K562 (cell line): ENCODE measurements at regions not wholly inside any gene's neighbourhood (a gene's known extent, or its start where the extent isn't known, plus 50 kb on each side); places are given as distances from the start of the nearest gene placed in this dataset.

Source experiments
- ARID1B ChIP-seq: fragments of 450-650 bp; IDR thresholded peaks from 2 replicates; pipeline ENCODE4 v1.6.1; 2016; ENCODE audit warnings: antibody characterized with exemption, mild to moderate bottlenecking, inconsistent platforms
- BRD4 ChIP-seq: fragments of 200-600 bp; sonication (generic); IDR thresholded peaks from 2 replicates; pipeline ENCODE4 v1.6.1; 2017; ENCODE audit warnings: inconsistent platforms
- CCAR2 ChIP-seq: fragments of 200-400 bp; formaldehyde crosslinking; IDR thresholded peaks from 2 replicates; pipeline ENCODE4 v1.6.1; 2017; ENCODE audit warnings: mild to moderate bottlenecking, low read depth, low read length
- CCNT2 ChIP-seq: IDR thresholded peaks from 2 replicates; pipeline ENCODE4 v1.6.1; 2011; ENCODE audit warnings: borderline replicate concordance, low read depth, mild to moderate bottlenecking, moderate library complexity, mixed read lengths, low read length; ENCODE audit not compliant: insufficient read length; ENCODE audit errors: extremely low read depth
- EP300 ChIP-seq: IDR thresholded peaks from 2 replicates; pipeline ENCODE4 v1.6.1; 2012; ENCODE audit warnings: low read length, improper control_type of control experiment
- FOXA1 ChIP-seq: fragments of 450-650 bp; IDR thresholded peaks from 2 replicates; pipeline ENCODE4 v1.6.1; 2016; ENCODE audit warnings: mild to moderate bottlenecking, borderline replicate concordance
- HDAC6 ChIP-seq: IDR thresholded peaks from 2 replicates; pipeline ENCODE4 v1.6.1; 2012; ENCODE audit warnings: low read depth, mild to moderate bottlenecking, control low read depth, inconsistent platforms, low read length, moderate library complexity
- HMG20B ChIP-seq: fragments of 250-450 bp; sonication (Bioruptor Pico); IDR thresholded peaks from 2 replicates; pipeline ENCODE4 v1.5.0; 2021; ENCODE audit warnings: mild to moderate bottlenecking
- MAFF ChIP-seq: IDR thresholded peaks from 2 replicates; pipeline ENCODE4 v1.6.1; 2012; ENCODE audit warnings: low read length, improper control_type of control experiment
- MTA1 ChIP-seq: fragments of 450-650 bp; IDR thresholded peaks from 2 replicates; pipeline ENCODE4 v1.6.1; 2017; ENCODE audit warnings: borderline replicate concordance
- POLR2H ChIP-seq: IDR thresholded peaks from 2 replicates; pipeline ENCODE4 v1.6.1; 2016; ENCODE audit warnings: missing genetic modification characterization, low read depth, mild to moderate bottlenecking, control low read depth, missing compliant biosample characterization, moderate library complexity
- RB1 ChIP-seq: fragments of 450-650 bp; IDR thresholded peaks from 2 replicates; pipeline ENCODE4 v1.6.1; 2017; ENCODE audit warnings: low read depth, mild to moderate bottlenecking
- TBL1XR1 ChIP-seq, 2 experiments: IDR thresholded peaks; 2 replicates each; pipeline ENCODE4 v1.6.1; 2012; ENCODE audit warnings: improper control_type of control experiment in 2 of 2, low read length in 2 of 2, mild to moderate bottlenecking in 1 of 2
- ZNF507 ChIP-seq: conservative IDR thresholded peaks from 2 replicates; pipeline ENCODE4 v1.6.1; 2017; ENCODE audit warnings: missing genetic modification characterization, missing compliant biosample characterization
- ZNF583 ChIP-seq: fragments of 250-450 bp; sonication (Bioruptor Pico); IDR thresholded peaks from 2 replicates; pipeline ENCODE4 v1.4.0; 2020
- TF ChIP-seq, protein P1 (sequence below): sonication (generic); formaldehyde crosslinking; IDR thresholded peaks from 2 replicates; pipeline ENCODE4 v1.9.0; 2022; ENCODE audit warnings: mild to moderate bottlenecking, missing genetic modification reagents
- TF ChIP-seq, protein P2 (sequence below): fragments of 450-650 bp; IDR thresholded peaks from 2 replicates; pipeline ENCODE4 v1.6.1; 2014; ENCODE audit warnings: low read depth, mild to moderate bottlenecking, moderate library complexity, borderline replicate concordance
- TF ChIP-seq, protein P3 (sequence below): fragments of 450-650 bp; IDR thresholded peaks from 2 replicates; pipeline ENCODE4 v1.6.1; 2016; ENCODE audit warnings: borderline replicate concordance
- TF ChIP-seq, protein P4 (sequence below): fragments of 250-450 bp; sonication (Bioruptor Pico); IDR thresholded peaks from 2 replicates; pipeline ENCODE4 v1.9.0; 2021; ENCODE audit warnings: mild to moderate bottlenecking
- TF ChIP-seq, protein P5 (sequence below): fragments of 250-450 bp; sonication (Bioruptor Pico); IDR thresholded peaks from 2 replicates; pipeline ENCODE4 v1.5.0; 2021
- TF ChIP-seq, protein P6 (sequence below), 2 experiments: fragments of 450-650 bp in 1 of 2; IDR thresholded peaks; 2 replicates each; pipeline ENCODE4 v1.6.1; 2011 to 2017; ENCODE audit warnings: low read depth in 2 of 2, antibody characterized with exemption in 1 of 2, borderline replicate concordance in 1 of 2, low read length in 1 of 2, mild to moderate bottlenecking in 1 of 2, mixed read lengths in 1 of 2; ENCODE audit not compliant: control insufficient read depth in 1 of 2

DNA sequence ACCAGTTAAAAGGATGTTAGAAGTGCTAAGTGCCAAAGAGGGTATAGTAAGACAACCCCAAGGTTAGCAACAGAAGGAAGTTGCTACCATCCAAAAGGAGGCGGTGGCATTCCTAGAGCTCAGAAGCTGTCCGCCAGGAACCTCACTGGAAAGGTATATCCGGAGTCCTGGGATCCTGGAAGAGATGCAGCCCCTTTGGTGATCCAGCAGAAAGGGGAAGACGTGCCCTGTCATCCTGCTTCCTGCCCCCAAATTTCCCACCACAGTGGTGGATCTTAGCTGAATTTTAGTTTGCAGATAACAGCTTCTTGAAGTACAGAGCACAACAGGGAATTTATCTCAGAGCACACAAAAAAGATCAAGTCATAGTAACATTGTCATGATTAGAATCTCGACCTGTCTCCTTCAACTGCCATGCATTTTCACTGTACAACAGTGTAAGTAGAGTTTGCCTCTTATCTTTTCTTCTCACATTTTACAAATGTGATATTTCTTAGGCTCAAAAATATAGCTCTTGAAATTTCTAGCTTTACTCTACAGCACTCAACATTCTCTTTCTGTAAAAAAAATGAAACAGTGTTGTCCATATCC, 526.3 kb downstream of the SOX5 start (continued):
- TF ChIP-seq CCAR2: no peak
- no peak for TF ChIP-seq TBL1XR1 (IDR thresholded peaks at IDR 0.05; ENCODE audit: low read length in 2 of 2)
- no peak for TF ChIP-seq BRD4
- no peak for TF ChIP-seq POLR2H (tag)
- TF ChIP-seq, protein P1, sequence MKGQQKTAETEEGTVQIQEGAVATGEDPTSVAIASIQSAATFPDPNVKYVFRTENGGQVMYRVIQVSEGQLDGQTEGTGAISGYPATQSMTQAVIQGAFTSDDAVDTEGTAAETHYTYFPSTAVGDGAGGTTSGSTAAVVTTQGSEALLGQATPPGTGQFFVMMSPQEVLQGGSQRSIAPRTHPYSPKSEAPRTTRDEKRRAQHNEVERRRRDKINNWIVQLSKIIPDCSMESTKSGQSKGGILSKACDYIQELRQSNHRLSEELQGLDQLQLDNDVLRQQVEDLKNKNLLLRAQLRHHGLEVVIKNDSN: no peak
- no peak for TF ChIP-seq HDAC6
- no peak for TF ChIP-seq ZNF507 (tag)
- TF ChIP-seq, protein P2, sequence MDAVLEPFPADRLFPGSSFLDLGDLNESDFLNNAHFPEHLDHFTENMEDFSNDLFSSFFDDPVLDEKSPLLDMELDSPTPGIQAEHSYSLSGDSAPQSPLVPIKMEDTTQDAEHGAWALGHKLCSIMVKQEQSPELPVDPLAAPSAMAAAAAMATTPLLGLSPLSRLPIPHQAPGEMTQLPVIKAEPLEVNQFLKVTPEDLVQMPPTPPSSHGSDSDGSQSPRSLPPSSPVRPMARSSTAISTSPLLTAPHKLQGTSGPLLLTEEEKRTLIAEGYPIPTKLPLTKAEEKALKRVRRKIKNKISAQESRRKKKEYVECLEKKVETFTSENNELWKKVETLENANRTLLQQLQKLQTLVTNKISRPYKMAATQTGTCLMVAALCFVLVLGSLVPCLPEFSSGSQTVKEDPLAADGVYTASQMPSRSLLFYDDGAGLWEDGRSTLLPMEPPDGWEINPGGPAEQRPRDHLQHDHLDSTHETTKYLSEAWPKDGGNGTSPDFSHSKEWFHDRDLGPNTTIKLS: no peak
- TF ChIP-seq CCNT2: peak; percentile 22
- peak; percentile 50; the same call in 1 of the 2 replicates for TF ChIP-seq MTA1
- TF ChIP-seq, protein P3, sequence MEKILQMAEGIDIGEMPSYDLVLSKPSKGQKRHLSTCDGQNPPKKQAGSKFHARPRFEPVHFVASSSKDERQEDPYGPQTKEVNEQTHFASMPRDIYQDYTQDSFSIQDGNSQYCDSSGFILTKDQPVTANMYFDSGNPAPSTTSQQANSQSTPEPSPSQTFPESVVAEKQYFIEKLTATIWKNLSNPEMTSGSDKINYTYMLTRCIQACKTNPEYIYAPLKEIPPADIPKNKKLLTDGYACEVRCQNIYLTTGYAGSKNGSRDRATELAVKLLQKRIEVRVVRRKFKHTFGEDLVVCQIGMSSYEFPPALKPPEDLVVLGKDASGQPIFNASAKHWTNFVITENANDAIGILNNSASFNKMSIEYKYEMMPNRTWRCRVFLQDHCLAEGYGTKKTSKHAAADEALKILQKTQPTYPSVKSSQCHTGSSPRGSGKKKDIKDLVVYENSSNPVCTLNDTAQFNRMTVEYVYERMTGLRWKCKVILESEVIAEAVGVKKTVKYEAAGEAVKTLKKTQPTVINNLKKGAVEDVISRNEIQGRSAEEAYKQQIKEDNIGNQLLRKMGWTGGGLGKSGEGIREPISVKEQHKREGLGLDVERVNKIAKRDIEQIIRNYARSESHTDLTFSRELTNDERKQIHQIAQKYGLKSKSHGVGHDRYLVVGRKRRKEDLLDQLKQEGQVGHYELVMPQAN: no peak
- TF ChIP-seq FOXA1: no peak
- peak; percentile 88 for TF ChIP-seq EP300
- TF ChIP-seq, protein P4, sequence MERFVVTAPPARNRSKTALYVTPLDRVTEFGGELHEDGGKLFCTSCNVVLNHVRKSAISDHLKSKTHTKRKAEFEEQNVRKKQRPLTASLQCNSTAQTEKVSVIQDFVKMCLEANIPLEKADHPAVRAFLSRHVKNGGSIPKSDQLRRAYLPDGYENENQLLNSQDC (CRISPR knock-in tag): no peak
- TF ChIP-seq, protein P5, sequence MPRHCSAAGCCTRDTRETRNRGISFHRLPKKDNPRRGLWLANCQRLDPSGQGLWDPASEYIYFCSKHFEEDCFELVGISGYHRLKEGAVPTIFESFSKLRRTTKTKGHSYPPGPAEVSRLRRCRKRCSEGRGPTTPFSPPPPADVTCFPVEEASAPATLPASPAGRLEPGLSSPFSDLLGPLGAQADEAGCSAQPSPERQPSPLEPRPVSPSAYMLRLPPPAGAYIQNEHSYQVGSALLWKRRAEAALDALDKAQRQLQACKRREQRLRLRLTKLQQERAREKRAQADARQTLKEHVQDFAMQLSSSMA: no peak
- TF ChIP-seq, protein P6, sequence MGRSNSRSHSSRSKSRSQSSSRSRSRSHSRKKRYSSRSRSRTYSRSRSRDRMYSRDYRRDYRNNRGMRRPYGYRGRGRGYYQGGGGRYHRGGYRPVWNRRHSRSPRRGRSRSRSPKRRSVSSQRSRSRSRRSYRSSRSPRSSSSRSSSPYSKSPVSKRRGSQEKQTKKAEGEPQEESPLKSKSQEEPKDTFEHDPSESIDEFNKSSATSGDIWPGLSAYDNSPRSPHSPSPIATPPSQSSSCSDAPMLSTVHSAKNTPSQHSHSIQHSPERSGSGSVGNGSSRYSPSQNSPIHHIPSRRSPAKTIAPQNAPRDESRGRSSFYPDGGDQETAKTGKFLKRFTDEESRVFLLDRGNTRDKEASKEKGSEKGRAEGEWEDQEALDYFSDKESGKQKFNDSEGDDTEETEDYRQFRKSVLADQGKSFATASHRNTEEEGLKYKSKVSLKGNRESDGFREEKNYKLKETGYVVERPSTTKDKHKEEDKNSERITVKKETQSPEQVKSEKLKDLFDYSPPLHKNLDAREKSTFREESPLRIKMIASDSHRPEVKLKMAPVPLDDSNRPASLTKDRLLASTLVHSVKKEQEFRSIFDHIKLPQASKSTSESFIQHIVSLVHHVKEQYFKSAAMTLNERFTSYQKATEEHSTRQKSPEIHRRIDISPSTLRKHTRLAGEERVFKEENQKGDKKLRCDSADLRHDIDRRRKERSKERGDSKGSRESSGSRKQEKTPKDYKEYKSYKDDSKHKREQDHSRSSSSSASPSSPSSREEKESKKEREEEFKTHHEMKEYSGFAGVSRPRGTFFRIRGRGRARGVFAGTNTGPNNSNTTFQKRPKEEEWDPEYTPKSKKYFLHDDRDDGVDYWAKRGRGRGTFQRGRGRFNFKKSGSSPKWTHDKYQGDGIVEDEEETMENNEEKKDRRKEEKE (IDR thresholded peaks at IDR 0.05; ENCODE audit: borderline replicate concordance in 1 of 2, control insufficient read depth in 1 of 2, low read depth in 2 of 2, low read length in 1 of 2): no peak
- peak; percentile 87 for TF ChIP-seq ARID1B
- no peak for TF ChIP-seq HMG20B (CRISPR knock-in tag)
- TF ChIP-seq ZNF583 (CRISPR knock-in tag): no peak
- no peak for TF ChIP-seq MAFF
- no peak for TF ChIP-seq RB1
